ENCODE measurements at regions not wholly inside any gene's neighbourhood (a gene's known extent, or its start where the extent isn't known, plus 50 kb on each side); places are given as distances from the start of the nearest gene placed in this dataset.
"Not testable (repeated sequence)": the region's sequence is repeated elsewhere in the genome, so short reads cannot be mapped to it uniquely, and the experiment has no call there.

GRCh38 chr4:167896260-167896659 is 196.1 kb upstream of the ANXA10 start:
- not testable (repeated sequence) for TF ChIP-seq CTCF, POLR2A (IDR thresholded peaks at IDR 0.05)

All from ovary (tissue), 3 donors.